ENCODE measurements at regions not wholly inside any gene's neighbourhood (a gene's known extent, or its start where the extent isn't known, plus 50 kb on each side); places are given as distances from the start of the nearest gene placed in this dataset.

- TF ChIP-seq POLR2A (IDR thresholded peaks at IDR 0.05) (no peak), POLR2AphosphoS5 (IDR thresholded peaks at IDR 0.05) (no peak)
Measured at GRCh38 chr3:153319705-153320554, 157.9 kb downstream of the RAP2B start.

All from spleen (tissue), 3 donors.